Esophagus muscularis mucosa (tissue), 3 donors: ENCODE measurements at regions not wholly inside any gene's neighbourhood (a gene's known extent, or its start where the extent isn't known, plus 50 kb on each side); places are given as distances from the start of the nearest gene placed in this dataset.

Experiments used
- POLR2AphosphoS5 ChIP-seq, 2 donors: sonication (generic); formaldehyde crosslinking; IDR thresholded peaks; one replicate each; pipeline ENCODE4 v1.6.1; 2017; ENCODE audit warnings: antibody characterized with exemption in 2 of 2
- TF ChIP-seq, protein P1 (sequence below), 3 experiments: fragments of 200-600 bp in 2 of 3; fragments of 450-650 bp in 1 of 3; sonication (generic) in 2 of 3; IDR thresholded peaks; one replicate each; pipeline ENCODE4 v1.5.1; 2017 to 2019; ENCODE audit warnings: antibody characterized with exemption in 3 of 3, mild to moderate bottlenecking in 2 of 3, moderate library complexity in 1 of 3

DNA sequence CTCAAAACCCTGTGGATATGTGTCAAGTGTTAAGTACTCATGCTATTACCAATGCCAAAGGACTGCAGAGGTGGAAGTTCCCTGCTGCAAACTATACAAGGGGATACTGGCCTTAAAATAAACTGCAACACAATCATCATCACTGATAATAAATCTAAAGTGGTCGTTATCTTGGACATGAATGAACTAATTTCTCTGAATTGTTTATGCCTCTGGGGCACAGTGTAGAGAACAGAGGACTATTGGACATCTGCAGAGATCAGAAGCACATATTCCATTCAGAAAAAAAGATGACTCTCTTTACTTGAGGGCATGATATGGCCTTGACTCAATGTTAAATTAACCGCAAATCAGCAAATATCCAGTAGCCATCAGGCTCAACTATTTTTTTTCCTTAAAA is 542.6 kb upstream of the IGFBP7 start:
- TF ChIP-seq, protein P1, sequence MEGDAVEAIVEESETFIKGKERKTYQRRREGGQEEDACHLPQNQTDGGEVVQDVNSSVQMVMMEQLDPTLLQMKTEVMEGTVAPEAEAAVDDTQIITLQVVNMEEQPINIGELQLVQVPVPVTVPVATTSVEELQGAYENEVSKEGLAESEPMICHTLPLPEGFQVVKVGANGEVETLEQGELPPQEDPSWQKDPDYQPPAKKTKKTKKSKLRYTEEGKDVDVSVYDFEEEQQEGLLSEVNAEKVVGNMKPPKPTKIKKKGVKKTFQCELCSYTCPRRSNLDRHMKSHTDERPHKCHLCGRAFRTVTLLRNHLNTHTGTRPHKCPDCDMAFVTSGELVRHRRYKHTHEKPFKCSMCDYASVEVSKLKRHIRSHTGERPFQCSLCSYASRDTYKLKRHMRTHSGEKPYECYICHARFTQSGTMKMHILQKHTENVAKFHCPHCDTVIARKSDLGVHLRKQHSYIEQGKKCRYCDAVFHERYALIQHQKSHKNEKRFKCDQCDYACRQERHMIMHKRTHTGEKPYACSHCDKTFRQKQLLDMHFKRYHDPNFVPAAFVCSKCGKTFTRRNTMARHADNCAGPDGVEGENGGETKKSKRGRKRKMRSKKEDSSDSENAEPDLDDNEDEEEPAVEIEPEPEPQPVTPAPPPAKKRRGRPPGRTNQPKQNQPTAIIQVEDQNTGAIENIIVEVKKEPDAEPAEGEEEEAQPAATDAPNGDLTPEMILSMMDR (IDR thresholded peaks at IDR 0.05) = no peak
- TF ChIP-seq POLR2AphosphoS5 (IDR thresholded peaks at IDR 0.05) = no peak
